Astrocyte (in vitro differentiated cells and primary cell): ENCODE measurements at regions not wholly inside any gene's neighbourhood (a gene's known extent, or its start where the extent isn't known, plus 50 kb on each side); places are given as distances from the start of the nearest gene placed in this dataset.

Experiments used
- CTCF ChIP-seq: IDR thresholded peaks from 2 replicates; pipeline ENCODE4 v1.5.1; 2011; ENCODE audit warnings: low read depth, mild to moderate bottlenecking, inconsistent platforms, low read length, moderate library complexity; ENCODE audit not compliant: insufficient read depth
- EZH2 ChIP-seq: IDR thresholded peaks from 2 replicates; pipeline ENCODE4 v1.6.1; 2012; ENCODE audit warnings: mild to moderate bottlenecking, low read length, inconsistent platforms; ENCODE audit not compliant: insufficient read depth

- TF ChIP-seq CTCF: no peak
- TF ChIP-seq EZH2: no peak
Observed at GRCh38 chr6:65938000-65938399, 231.0 kb upstream of the EYS start.
